Panc1 (cell line): ENCODE measurements at regions not wholly inside any gene's neighbourhood (a gene's known extent, or its start where the extent isn't known, plus 50 kb on each side); places are given as distances from the start of the nearest gene placed in this dataset.

Source experiments
- CTCF ChIP-seq: fragments of 450-650 bp; IDR thresholded peaks from 2 replicates; pipeline ENCODE4 v1.5.1; 2017; ENCODE audit warnings: mild to moderate bottlenecking
- TCF7L2 ChIP-seq: IDR thresholded peaks from 2 replicates; pipeline ENCODE4 v1.6.1; 2011; ENCODE audit warnings: mild to moderate bottlenecking, low read depth, low read length, inconsistent platforms

GRCh38 chr9:3018071-3018470 is 174.2 kb upstream of the PUM3 start:
- TF ChIP-seq CTCF (no peak), TCF7L2 (no peak)
